ENCODE measurements at regions not wholly inside any gene's neighbourhood (a gene's known extent, or its start where the extent isn't known, plus 50 kb on each side); places are given as distances from the start of the nearest gene placed in this dataset.

DNA sequence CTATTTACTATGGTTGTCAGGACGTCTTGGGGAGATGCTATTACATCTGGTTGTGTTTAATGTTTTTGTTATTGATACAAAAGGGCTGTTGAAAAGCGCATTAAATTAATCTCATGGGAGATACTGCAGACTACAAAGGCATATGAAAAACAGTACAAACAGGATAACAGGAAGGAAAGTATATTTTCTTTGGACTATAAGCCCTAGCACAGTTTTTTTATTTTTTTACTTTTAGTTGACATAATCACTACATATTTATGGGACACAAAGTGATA is 341.3 kb downstream of the ARL4A start:
- TF ChIP-seq, protein P1, sequence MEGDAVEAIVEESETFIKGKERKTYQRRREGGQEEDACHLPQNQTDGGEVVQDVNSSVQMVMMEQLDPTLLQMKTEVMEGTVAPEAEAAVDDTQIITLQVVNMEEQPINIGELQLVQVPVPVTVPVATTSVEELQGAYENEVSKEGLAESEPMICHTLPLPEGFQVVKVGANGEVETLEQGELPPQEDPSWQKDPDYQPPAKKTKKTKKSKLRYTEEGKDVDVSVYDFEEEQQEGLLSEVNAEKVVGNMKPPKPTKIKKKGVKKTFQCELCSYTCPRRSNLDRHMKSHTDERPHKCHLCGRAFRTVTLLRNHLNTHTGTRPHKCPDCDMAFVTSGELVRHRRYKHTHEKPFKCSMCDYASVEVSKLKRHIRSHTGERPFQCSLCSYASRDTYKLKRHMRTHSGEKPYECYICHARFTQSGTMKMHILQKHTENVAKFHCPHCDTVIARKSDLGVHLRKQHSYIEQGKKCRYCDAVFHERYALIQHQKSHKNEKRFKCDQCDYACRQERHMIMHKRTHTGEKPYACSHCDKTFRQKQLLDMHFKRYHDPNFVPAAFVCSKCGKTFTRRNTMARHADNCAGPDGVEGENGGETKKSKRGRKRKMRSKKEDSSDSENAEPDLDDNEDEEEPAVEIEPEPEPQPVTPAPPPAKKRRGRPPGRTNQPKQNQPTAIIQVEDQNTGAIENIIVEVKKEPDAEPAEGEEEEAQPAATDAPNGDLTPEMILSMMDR (IDR thresholded peaks at IDR 0.05), result no peak
- TF ChIP-seq POLR2A (IDR thresholded peaks at IDR 0.05), result no peak
